ENCODE measurements at regions not wholly inside any gene's neighbourhood (a gene's known extent, or its start where the extent isn't known, plus 50 kb on each side); places are given as distances from the start of the nearest gene placed in this dataset.

- Histone ChIP-seq H3K27me3 (ENCODE audit: control insufficient read depth, insufficient read depth, low read length) (no peaks in the 10 kb centered on the region), H3K4me1 (ENCODE audit: control insufficient read depth, insufficient read depth, low read length) (no peaks in the 10 kb centered on the region), H3K4me3 (ENCODE audit: low read length) (no peak overlapping the region), H3K36me3 (ENCODE audit: control insufficient read depth, insufficient read depth, low read length) (no peaks in the 10 kb centered on the region), H3K9me3 (ENCODE audit: control insufficient read depth, low read depth, low read length) (no peaks in the 10 kb centered on the region), H3K27ac (ENCODE audit: low read length) (no peak overlapping the region)
- DNase-seq: no peak
- 88% methylated on average over 1 of the region's 3 CpGs for WGBS (ENCODE audit: insufficient coverage, low lambda C conversion rate)
Measured at GRCh38 chr3:21893242-21893641, 142.2 kb upstream of the ZNF385D start.

DNA sequence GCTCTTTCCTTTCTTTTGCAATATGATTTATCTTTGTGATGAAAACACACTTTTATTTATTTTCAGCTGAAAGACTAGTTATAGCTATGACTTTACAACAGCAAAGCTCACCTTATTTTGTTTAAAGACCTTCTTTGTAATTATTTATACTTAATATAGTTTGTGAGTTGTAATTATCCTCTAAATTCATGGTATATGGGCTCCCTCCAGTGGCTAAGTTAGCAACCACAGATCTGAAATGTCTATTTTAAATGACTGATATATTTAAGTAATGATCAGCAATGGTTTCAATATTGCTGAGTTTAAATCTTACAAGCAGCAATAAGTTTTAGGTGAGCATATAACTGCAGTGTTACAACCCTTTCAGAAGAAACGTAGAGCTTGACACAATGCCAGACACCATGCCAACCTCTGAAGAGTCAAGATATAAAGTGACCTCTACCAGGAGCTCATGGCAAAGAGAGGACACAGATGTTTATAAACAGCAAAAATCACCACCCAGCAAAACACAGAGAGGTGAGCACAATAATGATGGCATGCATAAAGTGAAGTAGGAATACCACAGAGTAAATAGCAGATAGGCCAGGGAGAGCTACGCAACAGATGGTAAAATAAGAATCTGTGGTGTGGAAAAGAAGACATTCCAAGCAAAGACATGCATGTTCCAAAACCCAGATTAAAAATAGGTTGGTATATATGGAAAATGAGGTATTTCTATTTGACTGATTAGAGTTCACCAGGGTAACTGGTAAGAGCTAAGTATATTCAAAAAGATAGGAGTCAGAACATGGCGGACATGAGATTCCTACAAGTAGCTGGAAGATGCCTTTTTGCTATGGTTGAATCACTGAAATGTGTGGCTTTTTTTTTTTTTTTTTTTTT lies 143.7 kb upstream of the ZNF385D start:
- no CpG with 5 or more reads among the region's 3 CpGs for WGBS (ENCODE audit: insufficient coverage, low lambda C conversion rate)
- Histone ChIP-seq H3K27me3 (ENCODE audit: control insufficient read depth, insufficient read depth, low read length) (no peaks in the 10 kb centered on the region), H3K9me3 (ENCODE audit: control insufficient read depth, low read depth, low read length) (no peaks in the 10 kb centered on the region), H3K4me1 (ENCODE audit: control insufficient read depth, insufficient read depth, low read length) (no peaks in the 10 kb centered on the region), H3K27ac (ENCODE audit: low read length) (no peak overlapping the region), H3K36me3 (ENCODE audit: control insufficient read depth, insufficient read depth, low read length) (no peaks in the 10 kb centered on the region), H3K4me3 (ENCODE audit: low read length) (no peak overlapping the region)
- no peak for DNase-seq

DNA sequence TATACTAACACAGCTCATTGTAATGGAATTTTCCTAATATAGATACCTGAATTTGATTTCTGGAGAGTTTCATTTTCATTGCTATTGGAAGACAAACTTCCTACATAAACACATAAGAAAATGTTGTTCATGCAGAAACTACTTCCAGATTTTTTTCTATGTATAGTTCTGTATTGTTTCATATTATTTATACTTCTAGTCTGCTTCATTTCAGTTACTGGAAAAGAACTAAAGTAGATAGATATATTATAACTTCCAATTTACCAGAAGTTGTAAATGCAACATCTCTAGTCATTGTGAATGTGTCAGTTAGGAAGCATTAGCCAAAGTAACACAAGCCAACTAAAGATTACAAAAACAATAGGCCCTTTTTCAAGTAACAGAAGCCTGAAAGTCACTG lies 147.3 kb upstream of the ZNF385D start:
- no peaks in the 10 kb centered on the region for H3K4me1 ChIP-seq (ENCODE audit: control insufficient read depth, insufficient read depth, low read length)
- no peak overlapping the region for H3K4me3 ChIP-seq (ENCODE audit: low read length)
- H3K27me3 ChIP-seq (ENCODE audit: control insufficient read depth, insufficient read depth, low read length): no peaks in the 10 kb centered on the region
- H3K9me3 ChIP-seq (ENCODE audit: control insufficient read depth, low read depth, low read length): no peaks in the 10 kb centered on the region
- no peak for DNase-seq
- no peaks in the 10 kb centered on the region for H3K36me3 ChIP-seq (ENCODE audit: control insufficient read depth, insufficient read depth, low read length)
- H3K27ac ChIP-seq (ENCODE audit: low read length): no peak overlapping the region

GRCh38 chr3:21901484-21901883 lies 150.5 kb upstream of the ZNF385D start:
- H3K9me3 ChIP-seq (ENCODE audit: control insufficient read depth, low read depth, low read length): no peaks in the 10 kb centered on the region
- no peak overlapping the region for H3K27ac ChIP-seq (ENCODE audit: low read length)
- H3K4me1 ChIP-seq (ENCODE audit: control insufficient read depth, insufficient read depth, low read length): no peaks in the 10 kb centered on the region
- no peak for DNase-seq
- no peaks in the 10 kb centered on the region for H3K27me3 ChIP-seq (ENCODE audit: control insufficient read depth, insufficient read depth, low read length)
- WGBS (ENCODE audit: insufficient coverage, low lambda C conversion rate): 50% methylated on average over 1 of the region's 4 CpGs
- no peak overlapping the region for H3K4me3 ChIP-seq (ENCODE audit: low read length)
- H3K36me3 ChIP-seq (ENCODE audit: control insufficient read depth, insufficient read depth, low read length): no peaks in the 10 kb centered on the region

DNA sequence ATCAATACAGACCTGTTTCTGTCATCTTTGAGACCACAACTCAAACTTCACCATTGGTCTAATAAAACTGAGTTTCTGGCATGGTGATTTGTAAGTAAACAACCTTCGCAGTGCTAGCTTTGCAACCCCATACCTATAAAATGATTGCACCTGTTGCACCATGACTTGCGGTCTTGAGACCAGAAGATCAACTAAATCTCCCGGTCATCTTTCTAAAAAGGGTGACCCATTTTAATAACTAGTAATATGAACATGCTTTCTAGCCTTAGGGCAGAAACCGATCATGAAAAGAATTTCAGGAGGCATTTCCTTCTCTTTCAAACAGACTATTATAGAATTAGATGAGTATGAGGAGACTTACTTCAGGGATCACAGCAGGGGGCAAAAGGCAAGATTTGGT lies 151.9 kb upstream of the ZNF385D start:
- no peaks in the 10 kb centered on the region for H3K4me1 ChIP-seq (ENCODE audit: control insufficient read depth, insufficient read depth, low read length)
- no peaks in the 10 kb centered on the region for H3K36me3 ChIP-seq (ENCODE audit: control insufficient read depth, insufficient read depth, low read length)
- no CpG with 5 or more reads among the region's 4 CpGs for WGBS (ENCODE audit: insufficient coverage, low lambda C conversion rate)
- no peak overlapping the region for H3K4me3 ChIP-seq (ENCODE audit: low read length)
- H3K27me3 ChIP-seq (ENCODE audit: control insufficient read depth, insufficient read depth, low read length): no peaks in the 10 kb centered on the region
- H3K9me3 ChIP-seq (ENCODE audit: control insufficient read depth, low read depth, low read length): no peaks in the 10 kb centered on the region
- no peak overlapping the region for H3K27ac ChIP-seq (ENCODE audit: low read length)
- no peak for DNase-seq

GRCh38 chr3:21909096-21909495 lies 158.1 kb upstream of the ZNF385D start:
- Histone ChIP-seq H3K36me3 (ENCODE audit: control insufficient read depth, insufficient read depth, low read length) (no peaks in the 10 kb centered on the region), H3K9me3 (ENCODE audit: control insufficient read depth, low read depth, low read length) (no peaks in the 10 kb centered on the region), H3K27ac (ENCODE audit: low read length) (no peak overlapping the region), H3K27me3 (ENCODE audit: control insufficient read depth, insufficient read depth, low read length) (no peaks in the 10 kb centered on the region), H3K4me3 (ENCODE audit: low read length) (no peak overlapping the region), H3K4me1 (ENCODE audit: control insufficient read depth, insufficient read depth, low read length) (no peaks in the 10 kb centered on the region)
- WGBS (ENCODE audit: insufficient coverage, low lambda C conversion rate): 71% methylated on average over 3 of the region's 3 CpGs
- no peak for DNase-seq

DNA sequence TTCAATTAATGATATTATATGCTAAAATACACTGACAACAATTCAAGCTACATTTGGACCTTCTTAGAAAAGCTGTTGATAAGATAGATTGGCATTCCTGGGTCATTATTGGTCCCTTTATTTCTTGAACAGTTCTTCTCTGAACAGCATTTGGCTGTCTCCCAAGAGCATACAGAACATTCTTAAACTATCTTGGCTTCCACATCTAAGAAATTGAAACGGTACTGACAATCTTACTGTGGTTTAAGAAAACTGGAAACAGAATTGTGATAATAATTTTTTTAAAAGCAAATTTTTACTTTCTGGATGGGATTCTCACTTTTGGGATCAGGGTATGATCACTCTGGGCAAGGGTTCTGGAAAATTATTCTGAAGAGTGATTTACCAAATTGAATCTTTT lies 161.7 kb upstream of the ZNF385D start:
- DNase-seq: no peak
- Histone ChIP-seq H3K9me3 (ENCODE audit: control insufficient read depth, low read depth, low read length) (no peaks in the 10 kb centered on the region), H3K36me3 (ENCODE audit: control insufficient read depth, insufficient read depth, low read length) (no peaks in the 10 kb centered on the region), H3K27ac (ENCODE audit: low read length) (no peak overlapping the region), H3K4me1 (ENCODE audit: control insufficient read depth, insufficient read depth, low read length) (no peaks in the 10 kb centered on the region), H3K4me3 (ENCODE audit: low read length) (no peak overlapping the region), H3K27me3 (ENCODE audit: control insufficient read depth, insufficient read depth, low read length) (no peaks in the 10 kb centered on the region)
- 20% methylated on average over 1 of the region's 1 CpG for WGBS (ENCODE audit: insufficient coverage, low lambda C conversion rate)

GRCh38 chr3:21913791-21914190 lies 162.8 kb upstream of the ZNF385D start:
- H3K36me3 ChIP-seq (ENCODE audit: control insufficient read depth, insufficient read depth, low read length): no peaks in the 10 kb centered on the region
- H3K27ac ChIP-seq (ENCODE audit: low read length): no peak overlapping the region
- H3K4me1 ChIP-seq (ENCODE audit: control insufficient read depth, insufficient read depth, low read length): no peaks in the 10 kb centered on the region
- H3K9me3 ChIP-seq (ENCODE audit: control insufficient read depth, low read depth, low read length): no peaks in the 10 kb centered on the region
- H3K27me3 ChIP-seq (ENCODE audit: control insufficient read depth, insufficient read depth, low read length): no peaks in the 10 kb centered on the region
- no peak for DNase-seq
- H3K4me3 ChIP-seq (ENCODE audit: low read length): no peak overlapping the region

- DNase-seq: no peak
- no peaks in the 10 kb centered on the region for H3K4me1 ChIP-seq (ENCODE audit: control insufficient read depth, insufficient read depth, low read length)
- H3K36me3 ChIP-seq (ENCODE audit: control insufficient read depth, insufficient read depth, low read length): no peaks in the 10 kb centered on the region
- H3K4me3 ChIP-seq (ENCODE audit: low read length): no peak overlapping the region
- no peaks in the 10 kb centered on the region for H3K9me3 ChIP-seq (ENCODE audit: control insufficient read depth, low read depth, low read length)
- H3K27me3 ChIP-seq (ENCODE audit: control insufficient read depth, insufficient read depth, low read length): no peaks in the 10 kb centered on the region
- H3K27ac ChIP-seq (ENCODE audit: low read length): no peak overlapping the region
- 83% methylated on average over 2 of the region's 2 CpGs for WGBS (ENCODE audit: insufficient coverage, low lambda C conversion rate)
Measured at GRCh38 chr3:21914451-21914850, 163.4 kb upstream of the ZNF385D start.

DNA sequence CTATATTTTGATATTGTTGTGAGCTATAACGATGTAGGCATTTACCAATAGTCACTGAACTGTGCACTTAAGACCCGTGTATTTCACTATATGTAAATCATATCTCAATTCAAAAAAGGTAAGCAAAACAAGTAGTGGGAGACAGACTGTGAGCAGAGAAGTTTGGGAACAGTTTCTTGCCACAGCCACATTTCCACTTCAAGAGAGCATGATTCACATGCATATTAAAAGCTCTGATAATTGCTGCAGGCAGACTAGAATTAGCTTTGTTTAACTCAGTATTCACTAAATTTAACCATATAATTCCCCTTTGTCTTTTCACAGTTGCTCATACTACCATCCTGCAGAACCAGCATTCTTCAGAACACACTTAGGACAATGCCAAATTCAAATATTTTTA lies 168.4 kb upstream of the ZNF385D start:
- WGBS (ENCODE audit: insufficient coverage, low lambda C conversion rate): no CpG with 5 or more reads among the region's 2 CpGs
- no peaks in the 10 kb centered on the region for H3K36me3 ChIP-seq (ENCODE audit: control insufficient read depth, insufficient read depth, low read length)
- DNase-seq: no peak

DNA sequence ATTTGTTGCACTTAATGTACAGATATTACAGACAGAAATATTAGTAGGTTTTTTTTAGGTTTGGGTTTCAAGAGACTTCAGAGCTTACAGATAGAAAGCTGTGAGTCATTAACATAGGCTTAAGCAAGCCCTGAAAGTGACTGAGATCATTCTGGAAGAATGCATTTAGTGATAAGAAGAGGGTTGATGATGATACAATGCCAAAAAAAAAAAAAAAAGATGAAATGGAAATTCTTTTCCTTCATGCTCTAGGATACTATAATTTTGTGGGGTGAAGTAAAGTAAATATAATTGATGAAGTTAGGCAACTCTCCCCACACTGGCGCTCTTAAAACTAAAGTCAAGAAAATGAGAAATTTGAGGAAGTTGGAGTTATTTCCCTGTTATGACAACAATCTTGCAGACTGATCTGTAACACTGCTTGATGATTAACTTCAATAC lies 169.4 kb upstream of the ZNF385D start:
- Histone ChIP-seq H3K36me3 (ENCODE audit: control insufficient read depth, insufficient read depth, low read length) (no peaks in the 10 kb centered on the region), H3K9me3 (ENCODE audit: control insufficient read depth, low read depth, low read length) (no peaks in the 10 kb centered on the region), H3K4me1 (ENCODE audit: control insufficient read depth, insufficient read depth, low read length) (no peaks in the 10 kb centered on the region), H3K27ac (ENCODE audit: low read length) (no peak overlapping the region), H3K4me3 (ENCODE audit: low read length) (no peak overlapping the region), H3K27me3 (ENCODE audit: control insufficient read depth, insufficient read depth, low read length) (no peaks in the 10 kb centered on the region)
- no peak for DNase-seq
- 86% methylated on average over 1 of the region's 1 CpG for WGBS (ENCODE audit: insufficient coverage, low lambda C conversion rate)

More for the DNA sequence above, 168.4 kb upstream of the ZNF385D start:
- H3K4me1 ChIP-seq (ENCODE audit: control insufficient read depth, insufficient read depth, low read length): no peaks in the 10 kb centered on the region
- no peak overlapping the region for H3K27ac ChIP-seq (ENCODE audit: low read length)
- no peak overlapping the region for H3K4me3 ChIP-seq (ENCODE audit: low read length)
- no peaks in the 10 kb centered on the region for H3K27me3 ChIP-seq (ENCODE audit: control insufficient read depth, insufficient read depth, low read length)
- H3K9me3 ChIP-seq (ENCODE audit: control insufficient read depth, low read depth, low read length): no peaks in the 10 kb centered on the region

All from large intestine (tissue), 3 donors.